Stimulated activated naive B cell treated with anti-CD40 and anti-IgM and Interleukin-4, amounts not matched to agents 10 μg/mL and 1 μg/mL and 100 μg/mL, for 72 hours (primary cell): ENCODE measurements at regions not wholly inside any gene's neighbourhood (a gene's known extent, or its start where the extent isn't known, plus 50 kb on each side); places are given as distances from the start of the nearest gene placed in this dataset.

ENCODE experiments used
- ATAC-seq, 2 donors: fragments of 150-1000 bp; cut with Tn5 transposase; replicated peaks; 2 replicates each; pipeline ENCODE4 v1.10.0; 2021; ENCODE audit warnings: moderate library complexity in 1 of 2
- DNase-seq: peaks from one replicate; pipeline ENCODE4 v3.0.0; 2021
- H3K27ac Mint-ChIP-seq: one replicate; pipeline ENCODE4 v1.8.0; 2022; ENCODE audit warnings: mild to moderate bottlenecking, mixed read lengths
- H3K27me3 Mint-ChIP-seq, 2 donors: one replicate each; pipeline ENCODE4 v1.8.0; 2022; ENCODE audit warnings: mixed read lengths in 2 of 2
- H3K36me3 Mint-ChIP-seq, 2 donors: one replicate each; pipeline ENCODE4 v1.8.0; 2022; ENCODE audit warnings: mixed read lengths in 2 of 2, mild to moderate bottlenecking in 1 of 2
- H3K4me1 Mint-ChIP-seq, 2 donors: one replicate each; pipeline ENCODE4 v1.8.0; 2022; ENCODE audit warnings: mixed read lengths in 2 of 2, mild to moderate bottlenecking in 1 of 2
- H3K4me3 Mint-ChIP-seq, 2 donors: one replicate each; pipeline ENCODE4 v1.8.0; 2022; ENCODE audit warnings: mild to moderate bottlenecking in 2 of 2, mixed read lengths in 2 of 2, moderate library complexity in 1 of 2
- H3K9me3 Mint-ChIP-seq, 2 donors: one replicate each; pipeline ENCODE4 v1.8.0; 2022; ENCODE audit warnings: mixed read lengths in 2 of 2, mild to moderate bottlenecking in 1 of 2

- Mint-ChIP-seq H3K4me3 (no peak overlapping the region), H3K4me1 (no peaks in the 10 kb centered on the region), H3K27me3 (peaks cover 5 to 8% of the 10 kb centered on the region in 2 donors), H3K27ac (no peak overlapping the region), H3K9me3 (peaks cover 5 to 10% of the 10 kb centered on the region in 2 donors), H3K36me3 (peaks cover 0 to 1% of the 10 kb centered on the region in 2 donors)
- DNase-seq, result no peak
- ATAC-seq, result no peak
These were observed 129.2 kb downstream of the FOXL1 start for GRCh38 chr16:86707581-86707980.

GRCh38 chr16:86708431-86708830, 130.1 kb downstream of the FOXL1 start:
- ATAC-seq, result no peak
- Mint-ChIP-seq H3K36me3 (peaks cover 0 to 1% of the 10 kb centered on the region in 2 donors), H3K27ac (no peak overlapping the region), H3K9me3 (peaks cover 5 to 10% of the 10 kb centered on the region in 2 donors), H3K4me1 (no peaks in the 10 kb centered on the region), H3K4me3 (no peak overlapping the region), H3K27me3 (peaks cover 5% of the 10 kb centered on the region in 2 donors)
- DNase-seq, result no peak

GRCh38 chr16:86709103-86709502, 130.8 kb downstream of the FOXL1 start:
- H3K4me1 Mint-ChIP-seq, result no peaks in the 10 kb centered on the region
- peaks cover 0 to 1% of the 10 kb centered on the region in 2 donors for H3K36me3 Mint-ChIP-seq
- no peak overlapping the region for H3K27ac Mint-ChIP-seq
- no peak overlapping the region for H3K4me3 Mint-ChIP-seq
- H3K9me3 Mint-ChIP-seq, result peaks cover 5 to 10% of the 10 kb centered on the region in 2 donors
- H3K27me3 Mint-ChIP-seq, result peaks cover 5 to 6% of the 10 kb centered on the region in 2 donors
- DNase-seq, result no peak
- no peak for ATAC-seq

DNA sequence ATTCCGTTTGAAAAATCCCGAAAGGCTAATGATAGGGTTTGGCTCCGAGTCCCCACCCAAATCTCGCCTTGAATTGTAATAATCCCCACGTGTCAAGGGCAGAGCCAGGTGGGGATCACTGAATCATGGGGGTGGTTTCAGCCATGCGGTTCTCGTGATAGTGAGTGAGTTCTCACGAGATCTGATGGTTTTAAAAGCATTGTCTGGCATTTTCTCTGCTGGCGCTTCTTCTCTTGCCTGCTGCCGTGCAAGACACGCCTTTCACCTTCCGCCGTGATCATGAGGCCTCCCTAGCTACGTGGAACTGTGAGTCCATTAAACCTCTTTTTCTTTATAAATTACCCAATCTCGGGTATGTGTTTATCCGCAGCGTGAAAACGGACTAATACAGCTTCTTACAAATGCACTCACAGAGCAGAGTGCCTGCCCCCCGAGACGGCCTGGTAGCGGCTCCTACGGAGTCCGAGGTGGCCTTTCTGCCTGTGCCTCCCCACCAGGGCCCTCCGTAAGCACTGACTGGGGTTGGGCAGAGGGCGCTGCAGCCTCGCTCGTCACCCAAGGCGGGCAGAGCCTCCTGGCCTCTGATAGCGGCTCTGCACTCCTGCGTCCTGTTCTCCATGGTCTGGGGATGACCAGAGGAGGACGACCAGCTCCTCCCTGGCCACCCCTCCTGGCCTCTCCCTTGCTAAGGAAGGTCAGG, 131.7 kb downstream of the FOXL1 start:
- DNase-seq, result no peak
- Mint-ChIP-seq H3K36me3 (no peaks in the 10 kb centered on the region), H3K9me3 (peaks cover 5 to 6% of the 10 kb centered on the region in 2 donors), H3K27ac (no peak overlapping the region), H3K4me1 (no peaks in the 10 kb centered on the region), H3K4me3 (no peak overlapping the region), H3K27me3 (peaks cover 0 to 12% of the 10 kb centered on the region in 2 donors)
- no peak for ATAC-seq

- Mint-ChIP-seq H3K4me1 (no peaks in the 10 kb centered on the region), H3K9me3 (peaks cover 5 to 6% of the 10 kb centered on the region in 2 donors), H3K36me3 (no peaks in the 10 kb centered on the region), H3K27me3 (peaks cover 0 to 13% of the 10 kb centered on the region in 2 donors), H3K4me3 (no peak overlapping the region), H3K27ac (no peak overlapping the region)
- ATAC-seq, result no peak
- DNase-seq, result no peak
These were observed 132.2 kb downstream of the FOXL1 start for GRCh38 chr16:86710602-86710950.

DNA sequence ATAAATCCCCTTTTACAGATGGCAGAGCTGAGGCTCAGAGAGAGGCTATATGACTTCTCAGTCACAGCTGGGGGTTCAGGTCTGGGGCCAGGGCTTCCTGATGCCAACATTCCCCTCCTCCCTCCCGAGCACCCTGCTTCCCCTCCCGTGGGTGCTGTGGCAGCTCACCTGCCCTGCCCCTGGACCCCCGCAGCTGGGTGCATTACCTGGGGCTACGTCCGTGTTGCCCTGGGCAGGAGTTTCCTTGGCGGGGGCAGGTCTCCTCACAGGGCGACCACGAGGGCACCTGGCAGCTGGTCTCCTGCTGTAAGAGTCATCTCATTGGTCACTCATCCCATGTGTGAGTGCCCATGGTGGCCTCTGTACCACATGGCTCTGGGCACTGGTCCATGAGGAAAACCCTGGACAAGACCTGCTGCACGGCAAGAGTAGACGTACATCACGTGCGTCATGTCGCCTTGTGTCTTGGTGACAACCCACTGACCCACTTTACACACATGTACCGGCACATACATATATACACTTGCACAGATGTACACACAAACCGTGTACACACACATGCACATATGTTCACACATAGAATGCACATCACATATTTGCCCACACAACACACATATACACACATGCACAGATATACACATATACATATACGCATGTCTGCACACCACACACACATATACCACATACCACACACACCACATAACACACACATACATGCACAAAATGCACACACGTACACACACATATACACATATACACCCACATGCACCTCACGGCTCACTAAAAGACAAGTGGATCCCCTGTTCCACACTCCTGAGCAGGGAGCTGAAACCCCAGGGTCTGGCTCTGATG, 134.0 kb downstream of the FOXL1 start:
- peaks cover 5% of the 10 kb centered on the region in 2 donors for H3K9me3 Mint-ChIP-seq
- no peaks in the 10 kb centered on the region for H3K36me3 Mint-ChIP-seq
- H3K27me3 Mint-ChIP-seq, result peaks cover 3 to 15% of the 10 kb centered on the region in 2 donors
- no peak for ATAC-seq
- H3K4me3 Mint-ChIP-seq, result no peak overlapping the region
- no peaks in the 10 kb centered on the region for H3K4me1 Mint-ChIP-seq
- DNase-seq, result no peak
- no peak overlapping the region for H3K27ac Mint-ChIP-seq

DNA sequence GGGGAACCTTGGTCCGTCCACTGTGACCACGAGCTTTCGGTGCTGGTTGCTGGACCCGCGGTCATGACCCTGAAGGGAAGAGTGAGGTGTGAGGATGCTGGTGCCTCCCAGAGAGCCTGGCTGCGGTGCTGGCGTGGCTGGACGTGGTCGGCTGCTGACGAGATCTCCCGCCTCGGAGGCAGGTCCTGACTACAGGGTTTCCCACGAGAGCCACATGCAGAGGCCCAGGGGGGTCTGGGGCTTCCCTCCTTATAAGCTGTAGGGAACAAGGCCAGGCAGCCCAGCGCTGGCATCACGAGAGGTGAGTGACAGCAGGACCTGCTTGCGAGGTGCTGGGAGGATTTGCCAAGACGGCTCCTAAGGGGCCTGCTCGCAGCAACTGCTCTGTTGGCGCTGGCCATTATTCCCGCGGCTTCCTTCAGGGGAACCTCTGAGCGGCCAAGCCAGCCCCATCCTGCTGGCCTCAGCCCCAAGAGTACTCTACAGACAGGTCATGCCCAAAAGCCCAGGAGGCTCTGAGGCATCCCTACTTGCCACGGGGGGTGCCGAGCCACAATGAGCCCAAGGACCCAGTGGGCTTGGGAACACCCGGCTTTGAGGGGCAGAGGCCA, 134.8 kb downstream of the FOXL1 start:
- peaks cover 5% of the 10 kb centered on the region in 2 donors for H3K9me3 Mint-ChIP-seq
- no peak overlapping the region for H3K27ac Mint-ChIP-seq
- DNase-seq (no peak), ATAC-seq (no peak)
- H3K4me3 Mint-ChIP-seq, result no peak overlapping the region
- no peaks in the 10 kb centered on the region for H3K4me1 Mint-ChIP-seq
- H3K36me3 Mint-ChIP-seq, result no peaks in the 10 kb centered on the region
- H3K27me3 Mint-ChIP-seq, result peaks cover 10 to 23% of the 10 kb centered on the region in 2 donors

- Mint-ChIP-seq H3K27ac (no peak overlapping the region), H3K36me3 (no peaks in the 10 kb centered on the region), H3K4me3 (no peak overlapping the region), H3K27me3 (peaks cover 15 to 23% of the 10 kb centered on the region in 2 donors), H3K4me1 (no peaks in the 10 kb centered on the region), H3K9me3 (peaks cover 2 to 3% of the 10 kb centered on the region in 2 donors)
- DNase-seq (no peak), ATAC-seq (no peak)
These were observed 135.8 kb downstream of the FOXL1 start for GRCh38 chr16:86714166-86714565.

DNA sequence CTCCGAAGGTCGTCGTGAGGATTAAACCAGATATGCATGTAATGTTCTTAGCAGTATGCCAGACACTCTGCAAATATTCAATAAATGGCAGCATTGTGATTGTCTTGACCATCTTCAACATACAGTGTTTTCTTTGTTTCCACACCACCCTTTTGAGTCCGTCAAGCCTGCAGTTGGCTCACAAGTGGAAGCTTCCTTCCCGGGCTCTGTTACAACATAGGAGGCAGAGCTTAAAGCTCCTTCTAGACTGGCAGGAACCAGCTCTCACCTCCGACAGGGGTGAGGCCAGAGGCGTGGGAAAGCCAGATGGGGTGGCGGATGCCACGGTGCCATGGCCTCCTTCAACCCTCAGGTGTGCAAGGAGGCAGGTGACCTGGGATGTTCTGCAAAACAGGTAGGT, 138.3 kb downstream of the FOXL1 start:
- Mint-ChIP-seq H3K9me3 (no peaks in the 10 kb centered on the region), H3K36me3 (no peaks in the 10 kb centered on the region), H3K4me3 (no peak overlapping the region), H3K4me1 (no peaks in the 10 kb centered on the region), H3K27me3 (peaks cover 15 to 23% of the 10 kb centered on the region in 2 donors), H3K27ac (no peak overlapping the region)
- DNase-seq (no peak), ATAC-seq (no peak)

- H3K4me1 Mint-ChIP-seq, result no peaks in the 10 kb centered on the region
- H3K27me3 Mint-ChIP-seq, result peaks cover 15 to 23% of the 10 kb centered on the region in 2 donors
- no peaks in the 10 kb centered on the region for H3K36me3 Mint-ChIP-seq
- DNase-seq (no peak), ATAC-seq (peak; percentile 23)
- no peak overlapping the region for H3K27ac Mint-ChIP-seq
- H3K9me3 Mint-ChIP-seq, result no peaks in the 10 kb centered on the region
- H3K4me3 Mint-ChIP-seq, result no peak overlapping the region
These were observed 139.8 kb downstream of the FOXL1 start for GRCh38 chr16:86718118-86718517.

- ATAC-seq, result no peak
These were observed 144.6 kb downstream of the FOXL1 start for GRCh38 chr16:86722970-86723369.

DNA sequence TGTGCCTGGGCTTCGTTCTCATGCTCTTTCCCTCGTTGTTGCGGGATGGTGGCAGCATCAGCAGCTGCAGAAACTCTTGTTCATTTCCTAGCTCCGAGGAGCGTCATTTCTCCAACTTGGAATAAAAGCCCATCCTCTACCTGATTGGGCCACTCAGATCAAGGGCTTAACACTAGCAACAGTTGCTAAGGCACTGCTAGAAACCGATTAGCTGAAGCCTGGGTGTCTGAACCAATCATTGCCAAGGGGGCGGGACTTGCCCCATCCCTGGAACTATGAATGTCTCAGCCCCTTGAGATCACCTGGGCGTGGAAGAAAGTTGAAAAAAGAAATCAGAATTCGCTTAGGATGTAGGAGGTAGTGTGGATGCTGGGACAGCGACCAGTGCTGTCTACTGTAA, 145.3 kb downstream of the FOXL1 start:
- H3K4me1 Mint-ChIP-seq, result no peaks in the 10 kb centered on the region
- no peaks in the 10 kb centered on the region for H3K9me3 Mint-ChIP-seq
- no peak for ATAC-seq
- no peaks in the 10 kb centered on the region for H3K36me3 Mint-ChIP-seq
- no peak overlapping the region for H3K4me3 Mint-ChIP-seq
- H3K27me3 Mint-ChIP-seq, result peaks cover 5 to 19% of the 10 kb centered on the region in 2 donors
- DNase-seq, result no peak
- H3K27ac Mint-ChIP-seq, result no peak overlapping the region

More at GRCh38 chr16:86722970-86723369, 144.6 kb downstream of the FOXL1 start:
- H3K27me3 Mint-ChIP-seq, result peaks cover 5 to 25% of the 10 kb centered on the region in 2 donors
- no peak overlapping the region for H3K27ac Mint-ChIP-seq
- no peaks in the 10 kb centered on the region for H3K4me1 Mint-ChIP-seq
- H3K9me3 Mint-ChIP-seq, result no peaks in the 10 kb centered on the region
- no peak for DNase-seq
- H3K36me3 Mint-ChIP-seq, result no peaks in the 10 kb centered on the region
- H3K4me3 Mint-ChIP-seq, result no peak overlapping the region

DNA sequence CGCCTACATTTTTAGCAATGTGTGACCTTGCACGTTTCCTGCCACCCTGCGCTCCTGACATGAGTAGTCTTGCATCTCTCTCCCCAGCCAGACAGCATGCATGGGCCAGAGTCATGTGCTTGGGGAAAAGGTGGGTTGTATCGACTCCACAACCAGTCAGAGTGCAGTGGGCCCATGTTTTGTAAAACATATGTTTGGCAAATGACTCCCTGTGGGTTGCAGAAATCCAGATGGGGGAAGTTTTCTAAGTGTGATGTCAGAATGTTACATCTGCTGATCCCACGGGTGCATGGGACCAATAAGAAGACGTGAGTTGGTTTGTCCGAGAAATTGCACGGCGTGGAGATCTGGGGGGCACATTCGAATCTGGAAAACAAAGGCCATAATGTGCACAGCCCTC, 147.1 kb downstream of the FOXL1 start:
- H3K27ac Mint-ChIP-seq, result no peak overlapping the region
- H3K9me3 Mint-ChIP-seq, result no peaks in the 10 kb centered on the region
- no peaks in the 10 kb centered on the region for H3K36me3 Mint-ChIP-seq
- no peak for ATAC-seq
- peaks cover 15 to 25% of the 10 kb centered on the region in 2 donors for H3K27me3 Mint-ChIP-seq
- DNase-seq, result no peak
- no peaks in the 10 kb centered on the region for H3K4me1 Mint-ChIP-seq
- H3K4me3 Mint-ChIP-seq, result no peak overlapping the region

DNA sequence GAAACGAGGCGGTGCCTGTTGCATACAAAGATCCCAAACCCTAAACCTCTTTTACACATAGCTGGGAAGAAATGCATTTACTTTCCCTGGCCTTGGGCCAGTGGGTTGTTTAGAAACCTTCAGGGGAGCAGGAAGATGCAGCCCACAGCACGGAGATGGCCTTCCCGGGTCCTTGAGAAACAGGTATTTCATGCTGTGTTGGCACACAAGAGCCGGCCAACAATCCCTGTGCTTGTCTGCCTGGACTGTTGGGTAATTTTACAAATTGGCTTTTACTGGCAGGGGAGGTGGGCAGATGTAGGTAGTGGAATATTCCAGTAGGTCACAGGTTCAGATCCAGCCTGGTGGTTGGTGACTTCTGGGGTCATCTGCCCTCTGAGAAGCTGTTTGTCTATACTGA, 148.0 kb downstream of the FOXL1 start:
- Mint-ChIP-seq H3K4me1 (no peaks in the 10 kb centered on the region), H3K27ac (no peak overlapping the region), H3K27me3 (peaks cover 19 to 32% of the 10 kb centered on the region in 2 donors), H3K9me3 (no peaks in the 10 kb centered on the region), H3K4me3 (no peak overlapping the region), H3K36me3 (no peaks in the 10 kb centered on the region)
- ATAC-seq (no peak), DNase-seq (no peak)
